ENCODE measurements at regions not wholly inside any gene's neighbourhood (a gene's known extent, or its start where the extent isn't known, plus 50 kb on each side); places are given as distances from the start of the nearest gene placed in this dataset.
"Not testable (repeated sequence)": the region's sequence is repeated elsewhere in the genome, so short reads cannot be mapped to it uniquely, and the experiment has no call there.

- DNase-seq: no peak
- Mint-ChIP-seq H3K27ac (no peak overlapping the region), H3K4me1 (ENCODE audit: low read depth) (no peaks in the 10 kb centered on the region)
Observed at GRCh38 chr3:165994293-165994692, 157.1 kb upstream of the BCHE start.

GRCh38 chr3:165984589-165984988, 147.4 kb upstream of the BCHE start:
- Mint-ChIP-seq H3K36me3 (ENCODE audit: insufficient read depth in 2 of 2) (no peaks in the 10 kb centered on the region), H3K9me3 (peaks cover 0 to 4% of the 10 kb centered on the region in 2 donors), H3K4me3 (no peak overlapping the region), H3K4me1 (ENCODE audit: low read depth) (no peaks in the 10 kb centered on the region), H3K27ac (no peak overlapping the region), H3K27me3 (ENCODE audit: low read depth) (no peaks in the 10 kb centered on the region)
- ATAC-seq (replicated peaks in 1 of 2) (no peak), DNase-seq (no peak)

More at GRCh38 chr3:165994293-165994692, 157.1 kb upstream of the BCHE start:
- H3K27me3 Mint-ChIP-seq (ENCODE audit: low read depth): no peaks in the 10 kb centered on the region
- H3K9me3 Mint-ChIP-seq: peaks cover 0 to 2% of the 10 kb centered on the region in 2 donors
- no peaks in the 10 kb centered on the region for H3K36me3 Mint-ChIP-seq (ENCODE audit: insufficient read depth in 2 of 2)
- no peak for ATAC-seq (replicated peaks in 1 of 2)
- H3K4me3 Mint-ChIP-seq: no peak overlapping the region

GRCh38 chr3:165983284-165983683, 146.1 kb upstream of the BCHE start:
- no peak overlapping the region for H3K27ac Mint-ChIP-seq
- no peak overlapping the region for H3K4me3 Mint-ChIP-seq
- ATAC-seq (replicated peaks in 1 of 2) (no peak), DNase-seq (no peak)
- no peaks in the 10 kb centered on the region for H3K36me3 Mint-ChIP-seq (ENCODE audit: insufficient read depth in 2 of 2)
- H3K4me1 Mint-ChIP-seq (ENCODE audit: low read depth): no peaks in the 10 kb centered on the region
- H3K27me3 Mint-ChIP-seq (ENCODE audit: low read depth): no peaks in the 10 kb centered on the region
- peaks cover 0 to 4% of the 10 kb centered on the region in 2 donors for H3K9me3 Mint-ChIP-seq

GRCh38 chr3:165981318-165981717, 144.1 kb upstream of the BCHE start:
- Mint-ChIP-seq H3K27ac (no peak overlapping the region), H3K36me3 (ENCODE audit: insufficient read depth in 2 of 2) (no peaks in the 10 kb centered on the region), H3K27me3 (ENCODE audit: low read depth) (no peaks in the 10 kb centered on the region), H3K4me1 (ENCODE audit: low read depth) (no peaks in the 10 kb centered on the region), H3K4me3 (no peak overlapping the region), H3K9me3 (no peaks in the 10 kb centered on the region)
- DNase-seq (no peak), ATAC-seq (replicated peaks in 1 of 2) (no peak)

- H3K4me3 Mint-ChIP-seq; ATAC-seq (replicated peaks in 1 of 2); DNase-seq; H3K4me1 Mint-ChIP-seq (ENCODE audit: low read depth); H3K27me3 Mint-ChIP-seq (ENCODE audit: low read depth); H3K36me3 Mint-ChIP-seq (ENCODE audit: insufficient read depth in 2 of 2); H3K9me3 Mint-ChIP-seq; H3K27ac Mint-ChIP-seq: not testable (repeated sequence)
Observed at GRCh38 chr3:165960825-165961224, 123.6 kb upstream of the BCHE start.

- Mint-ChIP-seq H3K9me3 (peaks cover 11 to 12% of the 10 kb centered on the region in 2 donors), H3K27ac (no peak overlapping the region), H3K27me3 (ENCODE audit: low read depth) (no peaks in the 10 kb centered on the region), H3K36me3 (ENCODE audit: insufficient read depth in 2 of 2) (peaks cover 1% of the 10 kb centered on the region in 2 donors), H3K4me3 (no peak overlapping the region), H3K4me1 (ENCODE audit: low read depth) (no peaks in the 10 kb centered on the region)
- no peak for DNase-seq
- ATAC-seq (replicated peaks in 1 of 2): no peak
Observed at GRCh38 chr3:165954171-165954570, 116.9 kb upstream of the BCHE start.

GRCh38 chr3:165946360-165946759, 109.1 kb upstream of the BCHE start:
- no peak for DNase-seq
- no peaks in the 10 kb centered on the region for H3K36me3 Mint-ChIP-seq (ENCODE audit: insufficient read depth in 2 of 2)
- ATAC-seq (replicated peaks in 1 of 2): no peak
- no peak overlapping the region for H3K4me3 Mint-ChIP-seq
- no peaks in the 10 kb centered on the region for H3K4me1 Mint-ChIP-seq (ENCODE audit: low read depth)
- peaks cover 6 to 9% of the 10 kb centered on the region in 2 donors for H3K9me3 Mint-ChIP-seq
- no peak overlapping the region for H3K27ac Mint-ChIP-seq
- H3K27me3 Mint-ChIP-seq (ENCODE audit: low read depth): no peaks in the 10 kb centered on the region

- no peaks in the 10 kb centered on the region for H3K36me3 Mint-ChIP-seq (ENCODE audit: insufficient read depth in 2 of 2)
- H3K27ac Mint-ChIP-seq: no peak overlapping the region
- no peaks in the 10 kb centered on the region for H3K27me3 Mint-ChIP-seq (ENCODE audit: low read depth)
- no peak overlapping the region for H3K4me3 Mint-ChIP-seq
- peaks cover 6 to 10% of the 10 kb centered on the region in 2 donors for H3K9me3 Mint-ChIP-seq
- ATAC-seq (replicated peaks in 1 of 2) (no peak), DNase-seq (no peak)
- no peaks in the 10 kb centered on the region for H3K4me1 Mint-ChIP-seq (ENCODE audit: low read depth)
Observed at GRCh38 chr3:165938986-165939540, 101.8 kb upstream of the BCHE start.

- H3K4me1 Mint-ChIP-seq (ENCODE audit: low read depth); H3K4me3 Mint-ChIP-seq; H3K27me3 Mint-ChIP-seq (ENCODE audit: low read depth); H3K36me3 Mint-ChIP-seq (ENCODE audit: insufficient read depth in 2 of 2); DNase-seq; H3K27ac Mint-ChIP-seq; ATAC-seq (replicated peaks in 1 of 2): not testable (repeated sequence)
- H3K9me3 Mint-ChIP-seq: peaks cover 7 to 20% of the 10 kb centered on the region in 2 donors
Observed at GRCh38 chr3:165936081-165936480, 98.9 kb upstream of the BCHE start.

- not testable (repeated sequence) for H3K9me3 Mint-ChIP-seq; H3K4me1 Mint-ChIP-seq (ENCODE audit: low read depth); H3K36me3 Mint-ChIP-seq (ENCODE audit: insufficient read depth in 2 of 2); H3K27me3 Mint-ChIP-seq (ENCODE audit: low read depth); H3K4me3 Mint-ChIP-seq; H3K27ac Mint-ChIP-seq; ATAC-seq (replicated peaks in 1 of 2); DNase-seq
Observed at GRCh38 chr3:165924301-165924791, 87.1 kb upstream of the BCHE start.

GRCh38 chr3:165920984-165921383, 83.8 kb upstream of the BCHE start:
- H3K27ac Mint-ChIP-seq: no peak overlapping the region
- no peaks in the 10 kb centered on the region for H3K27me3 Mint-ChIP-seq (ENCODE audit: low read depth)
- no peak overlapping the region for H3K4me3 Mint-ChIP-seq
- DNase-seq (no peak), ATAC-seq (replicated peaks in 1 of 2) (no peak)
- no peaks in the 10 kb centered on the region for H3K4me1 Mint-ChIP-seq (ENCODE audit: low read depth)
- peaks cover 3 to 9% of the 10 kb centered on the region in 2 donors for H3K9me3 Mint-ChIP-seq
- peaks cover 0 to 1% of the 10 kb centered on the region in 2 donors for H3K36me3 Mint-ChIP-seq (ENCODE audit: insufficient read depth in 2 of 2)

GRCh38 chr3:165919284-165919683, 82.1 kb upstream of the BCHE start:
- DNase-seq (no peak), ATAC-seq (replicated peaks in 1 of 2) (no peak)
- Mint-ChIP-seq H3K4me1 (ENCODE audit: low read depth) (no peaks in the 10 kb centered on the region), H3K27me3 (ENCODE audit: low read depth) (no peaks in the 10 kb centered on the region), H3K36me3 (ENCODE audit: insufficient read depth in 2 of 2) (peaks cover 0 to 1% of the 10 kb centered on the region in 2 donors), H3K9me3 (peaks cover 3 to 13% of the 10 kb centered on the region in 2 donors), H3K27ac (no peak overlapping the region), H3K4me3 (no peak overlapping the region)

GRCh38 chr3:165918657-165918979, 81.4 kb upstream of the BCHE start:
- no peaks in the 10 kb centered on the region for H3K4me1 Mint-ChIP-seq (ENCODE audit: low read depth)
- peaks cover 3 to 13% of the 10 kb centered on the region in 2 donors for H3K9me3 Mint-ChIP-seq
- no peak for DNase-seq
- H3K4me3 Mint-ChIP-seq: no peak overlapping the region
- H3K27ac Mint-ChIP-seq: no peak overlapping the region
- ATAC-seq (replicated peaks in 1 of 2): no peak
- H3K27me3 Mint-ChIP-seq (ENCODE audit: low read depth): no peaks in the 10 kb centered on the region
- peaks cover 0 to 1% of the 10 kb centered on the region in 2 donors for H3K36me3 Mint-ChIP-seq (ENCODE audit: insufficient read depth in 2 of 2)

GRCh38 chr3:165917938-165918656, 80.9 kb upstream of the BCHE start:
- not testable (repeated sequence) for H3K36me3 Mint-ChIP-seq (ENCODE audit: insufficient read depth in 2 of 2); H3K4me1 Mint-ChIP-seq (ENCODE audit: low read depth); ATAC-seq (replicated peaks in 1 of 2); H3K27ac Mint-ChIP-seq; DNase-seq; H3K27me3 Mint-ChIP-seq (ENCODE audit: low read depth); H3K4me3 Mint-ChIP-seq
- H3K9me3 Mint-ChIP-seq: peaks cover 0 to 12% of the 10 kb centered on the region in 2 donors
